Liver (tissue), 3 donors: ENCODE measurements at regions not wholly inside any gene's neighbourhood (a gene's known extent, or its start where the extent isn't known, plus 50 kb on each side); places are given as distances from the start of the nearest gene placed in this dataset.

ENCODE experiments used
- EGR1 ChIP-seq, 2 donors: IDR thresholded peaks; 2 replicates each; pipeline ENCODE4 v1.6.1; 2016 to 2018; ENCODE audit warnings: antibody characterized with exemption in 2 of 2, low read depth in 2 of 2
- FOXA1 ChIP-seq: IDR thresholded peaks from 2 replicates; pipeline ENCODE4 v1.6.1; 2016; ENCODE audit warnings: antibody characterized with exemption
- HNF4A ChIP-seq, 2 donors: conservative IDR thresholded peaks; 2 replicates each; pipeline ENCODE4 v1.6.1; 2016; ENCODE audit warnings: antibody characterized with exemption in 2 of 2, mild to moderate bottlenecking in 2 of 2
- HNF4G ChIP-seq: IDR thresholded peaks from 2 replicates; pipeline ENCODE4 v1.6.1; 2016; ENCODE audit warnings: antibody characterized with exemption
- JUND ChIP-seq, 2 donors: IDR thresholded peaks; 2 replicates each; pipeline ENCODE4 v1.6.1; 2016; ENCODE audit warnings: antibody characterized with exemption in 2 of 2
- NR2F2 ChIP-seq: IDR thresholded peaks from 2 replicates; pipeline ENCODE4 v1.6.1; 2016; ENCODE audit warnings: antibody characterized with exemption
- RAD21 ChIP-seq, 2 donors: IDR thresholded peaks; 2 replicates each; pipeline ENCODE4 v1.6.1; 2016; ENCODE audit warnings: antibody characterized with exemption in 2 of 2, mild to moderate bottlenecking in 2 of 2
- RXRA ChIP-seq, 2 donors: IDR thresholded peaks; 2 replicates each; pipeline ENCODE4 v1.6.1; 2017 to 2018; ENCODE audit warnings: antibody characterized with exemption in 2 of 2, mild to moderate bottlenecking in 1 of 2
- SP1 ChIP-seq: IDR thresholded peaks from 2 replicates; pipeline ENCODE4 v1.6.1; 2018; ENCODE audit warnings: antibody characterized with exemption, mild to moderate bottlenecking
- TAF1 ChIP-seq: conservative IDR thresholded peaks from 2 replicates; pipeline ENCODE4 v1.6.1; 2016; ENCODE audit warnings: antibody characterized with exemption, mild to moderate bottlenecking
- YY1 ChIP-seq: IDR thresholded peaks from 2 replicates; pipeline ENCODE4 v1.6.1; 2016; ENCODE audit warnings: antibody characterized with exemption, mild to moderate bottlenecking
- TF ChIP-seq, protein P1 (sequence below): fragments of 150-350 bp; IDR thresholded peaks from 2 replicates; pipeline ENCODE4 v1.5.1; 2017; ENCODE audit warnings: improper control_type of control experiment, low read depth, low read length; ENCODE audit not compliant: missing input control
- TF ChIP-seq, protein P2 (sequence below): IDR thresholded peaks from 2 replicates; pipeline ENCODE4 v1.6.1; 2016; ENCODE audit warnings: antibody characterized with exemption
- TF ChIP-seq, protein P3 (sequence below): IDR thresholded peaks from 2 replicates; pipeline ENCODE4 v1.6.1; 2016; ENCODE audit warnings: antibody characterized with exemption, mild to moderate bottlenecking
- donor health status: healthy.
- donor health status: healthy.

DNA sequence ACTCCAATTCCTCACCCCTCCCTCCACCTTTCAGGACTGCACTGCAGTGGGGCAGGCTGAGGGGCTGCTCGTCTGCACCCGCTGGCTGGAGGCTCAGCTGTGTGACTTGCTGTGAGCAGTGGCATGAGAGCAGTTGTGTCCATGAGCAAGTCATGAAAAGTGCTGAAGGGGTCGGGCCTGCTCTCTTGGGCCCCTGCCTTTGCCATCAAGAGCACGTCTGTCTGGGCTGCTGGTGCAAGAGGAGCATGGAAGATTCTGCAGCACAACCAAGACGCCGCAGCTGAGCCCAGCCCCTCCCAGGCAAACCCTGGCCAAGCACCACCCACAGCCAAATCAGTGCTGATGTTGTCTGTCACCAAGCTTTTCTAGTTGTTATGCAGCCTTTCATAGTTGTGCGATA, 284.3 kb downstream of the TCERG1L start:
- TF ChIP-seq, protein P1, sequence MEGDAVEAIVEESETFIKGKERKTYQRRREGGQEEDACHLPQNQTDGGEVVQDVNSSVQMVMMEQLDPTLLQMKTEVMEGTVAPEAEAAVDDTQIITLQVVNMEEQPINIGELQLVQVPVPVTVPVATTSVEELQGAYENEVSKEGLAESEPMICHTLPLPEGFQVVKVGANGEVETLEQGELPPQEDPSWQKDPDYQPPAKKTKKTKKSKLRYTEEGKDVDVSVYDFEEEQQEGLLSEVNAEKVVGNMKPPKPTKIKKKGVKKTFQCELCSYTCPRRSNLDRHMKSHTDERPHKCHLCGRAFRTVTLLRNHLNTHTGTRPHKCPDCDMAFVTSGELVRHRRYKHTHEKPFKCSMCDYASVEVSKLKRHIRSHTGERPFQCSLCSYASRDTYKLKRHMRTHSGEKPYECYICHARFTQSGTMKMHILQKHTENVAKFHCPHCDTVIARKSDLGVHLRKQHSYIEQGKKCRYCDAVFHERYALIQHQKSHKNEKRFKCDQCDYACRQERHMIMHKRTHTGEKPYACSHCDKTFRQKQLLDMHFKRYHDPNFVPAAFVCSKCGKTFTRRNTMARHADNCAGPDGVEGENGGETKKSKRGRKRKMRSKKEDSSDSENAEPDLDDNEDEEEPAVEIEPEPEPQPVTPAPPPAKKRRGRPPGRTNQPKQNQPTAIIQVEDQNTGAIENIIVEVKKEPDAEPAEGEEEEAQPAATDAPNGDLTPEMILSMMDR: no peak
- TF ChIP-seq, protein P2, sequence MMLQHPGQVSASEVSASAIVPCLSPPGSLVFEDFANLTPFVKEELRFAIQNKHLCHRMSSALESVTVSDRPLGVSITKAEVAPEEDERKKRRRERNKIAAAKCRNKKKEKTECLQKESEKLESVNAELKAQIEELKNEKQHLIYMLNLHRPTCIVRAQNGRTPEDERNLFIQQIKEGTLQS: no peak
- TF ChIP-seq TAF1 (no peak), EGR1 (IDR thresholded peaks at IDR 0.05; ENCODE audit: low read depth in 2 of 2) (no peak), YY1 (no peak), FOXA1 (no peak), HNF4G (no peak), NR2F2 (no peak), RXRA (IDR thresholded peaks at IDR 0.05) (no peak), SP1 (no peak), JUND (IDR thresholded peaks at IDR 0.05) (no peak), RAD21 (IDR thresholded peaks at IDR 0.05) (no peak), HNF4A (conservative IDR thresholded peaks at IDR 0.05) (no peak)
- TF ChIP-seq, protein P3, sequence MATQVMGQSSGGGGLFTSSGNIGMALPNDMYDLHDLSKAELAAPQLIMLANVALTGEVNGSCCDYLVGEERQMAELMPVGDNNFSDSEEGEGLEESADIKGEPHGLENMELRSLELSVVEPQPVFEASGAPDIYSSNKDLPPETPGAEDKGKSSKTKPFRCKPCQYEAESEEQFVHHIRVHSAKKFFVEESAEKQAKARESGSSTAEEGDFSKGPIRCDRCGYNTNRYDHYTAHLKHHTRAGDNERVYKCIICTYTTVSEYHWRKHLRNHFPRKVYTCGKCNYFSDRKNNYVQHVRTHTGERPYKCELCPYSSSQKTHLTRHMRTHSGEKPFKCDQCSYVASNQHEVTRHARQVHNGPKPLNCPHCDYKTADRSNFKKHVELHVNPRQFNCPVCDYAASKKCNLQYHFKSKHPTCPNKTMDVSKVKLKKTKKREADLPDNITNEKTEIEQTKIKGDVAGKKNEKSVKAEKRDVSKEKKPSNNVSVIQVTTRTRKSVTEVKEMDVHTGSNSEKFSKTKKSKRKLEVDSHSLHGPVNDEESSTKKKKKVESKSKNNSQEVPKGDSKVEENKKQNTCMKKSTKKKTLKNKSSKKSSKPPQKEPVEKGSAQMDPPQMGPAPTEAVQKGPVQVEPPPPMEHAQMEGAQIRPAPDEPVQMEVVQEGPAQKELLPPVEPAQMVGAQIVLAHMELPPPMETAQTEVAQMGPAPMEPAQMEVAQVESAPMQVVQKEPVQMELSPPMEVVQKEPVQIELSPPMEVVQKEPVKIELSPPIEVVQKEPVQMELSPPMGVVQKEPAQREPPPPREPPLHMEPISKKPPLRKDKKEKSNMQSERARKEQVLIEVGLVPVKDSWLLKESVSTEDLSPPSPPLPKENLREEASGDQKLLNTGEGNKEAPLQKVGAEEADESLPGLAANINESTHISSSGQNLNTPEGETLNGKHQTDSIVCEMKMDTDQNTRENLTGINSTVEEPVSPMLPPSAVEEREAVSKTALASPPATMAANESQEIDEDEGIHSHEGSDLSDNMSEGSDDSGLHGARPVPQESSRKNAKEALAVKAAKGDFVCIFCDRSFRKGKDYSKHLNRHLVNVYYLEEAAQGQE: no peak
